ENCODE measurements at regions not wholly inside any gene's neighbourhood (a gene's known extent, or its start where the extent isn't known, plus 50 kb on each side); places are given as distances from the start of the nearest gene placed in this dataset.

DNA sequence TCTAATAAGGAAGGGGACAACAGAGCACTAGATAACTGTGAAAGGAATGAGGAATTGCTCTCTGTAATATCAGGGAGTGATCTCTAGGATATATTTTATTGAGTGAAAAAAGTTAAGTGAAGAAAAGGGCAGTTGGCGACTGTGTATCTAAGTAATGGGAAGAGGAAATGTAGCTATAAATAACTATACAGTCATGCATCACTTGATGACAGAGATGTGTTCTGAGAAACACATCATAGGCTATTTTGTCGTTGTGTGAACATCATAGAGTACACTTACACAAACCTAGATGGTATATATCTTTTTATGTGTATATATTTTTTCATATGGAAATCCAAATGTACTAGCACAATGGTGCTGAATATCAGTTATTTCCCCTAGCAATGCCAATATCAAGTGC, 329.3 kb downstream of the TXNL1 start:
- TF ChIP-seq SREBF2 (IDR thresholded peaks at IDR 0.05; ENCODE audit: low read length) (no peak), SMC3 (IDR thresholded peaks at IDR 0.05; ENCODE audit: borderline replicate concordance, low read length) (no peak), POLR2A (IDR thresholded peaks at IDR 0.05; ENCODE audit: low read depth, low read length) (no peak), NRF1 (conservative IDR thresholded peaks at IDR 0.05; ENCODE audit: low read depth, low read length) (no peak), RELA (IDR thresholded peaks at IDR 0.05; ENCODE audit: borderline replicate concordance, partially characterized antibody) (no peak)
- TF ChIP-seq, protein P1, sequence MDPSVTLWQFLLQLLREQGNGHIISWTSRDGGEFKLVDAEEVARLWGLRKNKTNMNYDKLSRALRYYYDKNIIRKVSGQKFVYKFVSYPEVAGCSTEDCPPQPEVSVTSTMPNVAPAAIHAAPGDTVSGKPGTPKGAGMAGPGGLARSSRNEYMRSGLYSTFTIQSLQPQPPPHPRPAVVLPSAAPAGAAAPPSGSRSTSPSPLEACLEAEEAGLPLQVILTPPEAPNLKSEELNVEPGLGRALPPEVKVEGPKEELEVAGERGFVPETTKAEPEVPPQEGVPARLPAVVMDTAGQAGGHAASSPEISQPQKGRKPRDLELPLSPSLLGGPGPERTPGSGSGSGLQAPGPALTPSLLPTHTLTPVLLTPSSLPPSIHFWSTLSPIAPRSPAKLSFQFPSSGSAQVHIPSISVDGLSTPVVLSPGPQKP (IDR thresholded peaks at IDR 0.05; ENCODE audit: low read depth, low read length): no peak
